ENCODE measurements at regions not wholly inside any gene's neighbourhood (a gene's known extent, or its start where the extent isn't known, plus 50 kb on each side); places are given as distances from the start of the nearest gene placed in this dataset.
"Not testable (repeated sequence)": the region's sequence is repeated elsewhere in the genome, so short reads cannot be mapped to it uniquely, and the experiment has no call there.

- peaks cover 2% of the 10 kb centered on the region for H3K4me1 Mint-ChIP-seq
- no peak overlapping the region for H3K4me3 Mint-ChIP-seq
- no peak overlapping the region for H3K27ac Mint-ChIP-seq
- peaks cover 31% of the 10 kb centered on the region for H3K27me3 Mint-ChIP-seq
- no peaks in the 10 kb centered on the region for H3K36me3 Mint-ChIP-seq (ENCODE audit: low read depth)
- DNase-seq (no peak), ATAC-seq (no peak)
- no peaks in the 10 kb centered on the region for H3K9me3 ChIP-seq (ENCODE audit: control insufficient read depth, low read length, poor library complexity, severe bottlenecking)
These were observed 516.6 kb upstream of the C16orf82 start for GRCh38 chr16:26550111-26550610.

DNA sequence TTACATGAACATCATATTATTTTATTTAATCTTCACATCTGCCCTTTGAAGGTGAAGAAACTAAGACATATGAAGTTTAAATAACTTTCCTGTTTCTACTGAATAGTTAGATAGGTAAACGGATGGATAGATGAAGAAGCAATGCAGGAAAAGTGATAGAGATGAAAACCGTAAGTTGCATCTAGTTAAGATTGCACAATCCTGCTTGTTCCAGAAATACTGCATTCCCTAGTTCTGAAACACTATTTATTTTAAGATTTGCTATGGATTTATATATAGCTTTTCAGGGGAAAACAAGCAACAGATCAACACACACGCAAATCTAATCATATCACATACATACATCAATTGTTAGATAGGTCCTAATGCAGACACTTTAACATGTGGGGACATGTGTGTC is 512.7 kb upstream of the C16orf82 start:
- ATAC-seq (no peak), DNase-seq (no peak)
- Mint-ChIP-seq H3K36me3 (ENCODE audit: low read depth) (no peaks in the 10 kb centered on the region), H3K27me3 (peaks cover 44% of the 10 kb centered on the region), H3K4me1 (peaks cover 2% of the 10 kb centered on the region), H3K4me3 (no peak overlapping the region), H3K27ac (no peak overlapping the region)
- H3K9me3 ChIP-seq (ENCODE audit: control insufficient read depth, low read length, poor library complexity, severe bottlenecking) = no peaks in the 10 kb centered on the region

- H3K4me1 Mint-ChIP-seq = no peaks in the 10 kb centered on the region
- H3K27ac Mint-ChIP-seq = no peak overlapping the region
- H3K27me3 Mint-ChIP-seq = peaks cover 54% of the 10 kb centered on the region
- DNase-seq = no peak
- no peak for ATAC-seq
- no peak overlapping the region for H3K4me3 Mint-ChIP-seq
- H3K9me3 ChIP-seq (ENCODE audit: control insufficient read depth, low read length, poor library complexity, severe bottlenecking) = no peaks in the 10 kb centered on the region
- H3K36me3 Mint-ChIP-seq (ENCODE audit: low read depth) = no peaks in the 10 kb centered on the region
These were observed 505.4 kb upstream of the C16orf82 start for GRCh38 chr16:26561303-26561702.

- Mint-ChIP-seq H3K27ac (no peak overlapping the region), H3K4me1 (no peaks in the 10 kb centered on the region), H3K36me3 (ENCODE audit: low read depth) (no peaks in the 10 kb centered on the region), H3K27me3 (peaks cover 56% of the 10 kb centered on the region), H3K4me3 (no peak overlapping the region)
- DNase-seq (no peak), ATAC-seq (no peak)
- H3K9me3 ChIP-seq (ENCODE audit: control insufficient read depth, low read length, poor library complexity, severe bottlenecking) = no peaks in the 10 kb centered on the region
These were observed 503.7 kb upstream of the C16orf82 start for GRCh38 chr16:26563018-26563417.

DNA sequence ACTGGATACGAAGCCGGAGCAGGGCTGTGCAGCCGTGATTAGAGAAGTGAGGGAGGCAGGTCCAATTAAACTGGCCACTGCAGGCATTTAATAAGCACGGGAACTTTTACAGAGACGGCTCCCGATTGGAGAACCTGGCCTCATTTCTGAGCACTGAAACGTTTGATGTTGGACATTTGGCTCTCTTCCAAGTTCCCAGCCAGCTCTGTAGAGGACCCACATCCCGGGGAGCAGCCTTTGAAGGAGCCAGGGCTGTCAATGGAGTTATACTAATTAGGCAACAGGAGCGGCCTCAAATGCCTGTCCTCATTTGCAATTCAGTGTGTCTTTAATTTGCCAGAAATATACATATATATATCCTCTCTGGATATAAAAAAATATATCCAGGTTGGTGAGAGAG is 499.4 kb upstream of the C16orf82 start:
- peaks cover 26% of the 10 kb centered on the region for H3K27me3 Mint-ChIP-seq
- H3K36me3 Mint-ChIP-seq (ENCODE audit: low read depth) = no peaks in the 10 kb centered on the region
- no peaks in the 10 kb centered on the region for H3K4me1 Mint-ChIP-seq
- no peak overlapping the region for H3K27ac Mint-ChIP-seq
- no peak for DNase-seq
- no peak overlapping the region for H3K4me3 Mint-ChIP-seq
- ATAC-seq = no peak
- no peaks in the 10 kb centered on the region for H3K9me3 ChIP-seq (ENCODE audit: control insufficient read depth, low read length, poor library complexity, severe bottlenecking)

DNA sequence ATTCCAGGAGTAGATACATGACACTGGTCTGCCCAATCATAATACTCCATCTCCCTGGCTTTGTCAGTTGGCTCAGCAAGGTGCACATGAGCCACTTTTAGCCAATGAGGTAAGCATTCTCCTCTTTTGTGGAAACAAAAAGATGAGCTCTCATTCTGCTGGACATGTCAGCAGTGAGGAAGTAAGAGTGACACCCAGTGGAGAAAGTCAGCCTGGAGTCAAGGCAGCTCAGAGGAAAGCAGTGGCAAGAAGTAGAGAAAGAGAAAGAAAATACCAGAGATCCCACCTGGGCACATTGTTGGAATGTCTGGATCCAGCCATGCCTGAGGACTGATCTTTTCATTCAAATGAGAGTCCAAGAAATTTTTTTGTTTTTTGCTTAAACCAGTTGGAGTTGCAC is 496.9 kb upstream of the C16orf82 start:
- ATAC-seq (no peak), DNase-seq (no peak)
- Mint-ChIP-seq H3K27me3 (peaks cover 24% of the 10 kb centered on the region), H3K4me1 (no peaks in the 10 kb centered on the region), H3K36me3 (ENCODE audit: low read depth) (no peaks in the 10 kb centered on the region), H3K27ac (no peak overlapping the region), H3K4me3 (no peak overlapping the region)
- H3K9me3 ChIP-seq (ENCODE audit: control insufficient read depth, low read length, poor library complexity, severe bottlenecking) = no peaks in the 10 kb centered on the region

- no peaks in the 10 kb centered on the region for H3K4me1 Mint-ChIP-seq
- H3K27me3 Mint-ChIP-seq = peaks cover under 1% of the 10 kb centered on the region
- H3K36me3 Mint-ChIP-seq (ENCODE audit: low read depth) = no peaks in the 10 kb centered on the region
- DNase-seq (no peak), ATAC-seq (no peak)
- H3K27ac Mint-ChIP-seq = no peak overlapping the region
- no peak overlapping the region for H3K4me3 Mint-ChIP-seq
- no peaks in the 10 kb centered on the region for H3K9me3 ChIP-seq (ENCODE audit: control insufficient read depth, low read length, poor library complexity, severe bottlenecking)
These were observed 488.0 kb upstream of the C16orf82 start for GRCh38 chr16:26578748-26579147.

DNA sequence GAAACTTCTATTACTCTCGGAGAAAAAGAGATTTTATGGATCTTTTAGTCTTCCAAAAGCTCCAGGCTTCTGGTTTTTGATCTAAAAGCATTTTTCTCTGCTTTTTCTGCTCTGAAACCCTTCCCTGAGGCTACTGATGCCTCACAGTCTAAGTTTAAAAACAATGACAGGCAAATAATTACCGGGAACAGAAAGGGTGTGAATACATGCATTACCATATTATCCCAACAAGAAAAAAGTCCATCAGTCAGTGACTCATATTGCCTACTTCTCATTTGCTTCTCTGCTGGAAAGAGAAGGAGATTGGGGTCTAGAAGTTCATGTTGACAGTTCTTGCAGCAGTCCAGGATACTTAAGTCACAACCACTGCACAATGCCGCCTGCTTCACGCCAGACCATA is 482.9 kb upstream of the C16orf82 start:
- H3K4me3 Mint-ChIP-seq = no peak overlapping the region
- peaks cover 8% of the 10 kb centered on the region for H3K27me3 Mint-ChIP-seq
- DNase-seq = no peak
- H3K36me3 Mint-ChIP-seq (ENCODE audit: low read depth) = peaks cover 2% of the 10 kb centered on the region
- no peak overlapping the region for H3K27ac Mint-ChIP-seq
- no peak for ATAC-seq
- H3K9me3 ChIP-seq (ENCODE audit: control insufficient read depth, low read length, poor library complexity, severe bottlenecking) = no peaks in the 10 kb centered on the region
- no peaks in the 10 kb centered on the region for H3K4me1 Mint-ChIP-seq

GRCh38 chr16:26593700-26594099 is 473.0 kb upstream of the C16orf82 start:
- no peaks in the 10 kb centered on the region for H3K9me3 ChIP-seq (ENCODE audit: control insufficient read depth, low read length, poor library complexity, severe bottlenecking)
- H3K4me1 Mint-ChIP-seq = peaks cover 11% of the 10 kb centered on the region
- no peak overlapping the region for H3K4me3 Mint-ChIP-seq
- no peak overlapping the region for H3K27ac Mint-ChIP-seq
- peaks cover 5% of the 10 kb centered on the region for H3K27me3 Mint-ChIP-seq
- DNase-seq (no peak), ATAC-seq (no peak)
- peaks cover 2% of the 10 kb centered on the region for H3K36me3 Mint-ChIP-seq (ENCODE audit: low read depth)

DNA sequence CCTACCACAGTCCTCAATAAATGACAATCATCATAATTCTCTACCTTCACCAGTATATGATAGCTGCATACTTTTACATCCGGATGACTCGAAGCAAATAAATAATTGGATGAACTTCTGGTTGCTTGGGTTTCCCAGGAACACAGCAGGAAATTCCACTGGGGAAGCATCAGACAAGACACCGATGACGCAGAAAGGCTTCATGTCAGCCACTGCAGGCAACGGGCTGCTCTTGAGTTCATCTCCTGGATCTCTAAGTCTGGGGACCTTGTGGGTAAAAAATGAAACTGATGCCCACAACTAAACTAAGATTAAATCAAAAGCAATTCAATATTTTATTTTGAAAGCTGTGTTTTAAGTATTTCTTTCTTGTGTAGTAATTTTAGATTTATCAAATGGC is 472.1 kb upstream of the C16orf82 start:
- Mint-ChIP-seq H3K36me3 (ENCODE audit: low read depth) (peaks cover 2% of the 10 kb centered on the region), H3K4me3 (no peak overlapping the region), H3K27ac (no peak overlapping the region), H3K27me3 (peaks cover 5% of the 10 kb centered on the region), H3K4me1 (peaks cover 11% of the 10 kb centered on the region)
- ATAC-seq = no peak
- H3K9me3 ChIP-seq (ENCODE audit: control insufficient read depth, low read length, poor library complexity, severe bottlenecking) = no peaks in the 10 kb centered on the region
- no peak for DNase-seq

DNA sequence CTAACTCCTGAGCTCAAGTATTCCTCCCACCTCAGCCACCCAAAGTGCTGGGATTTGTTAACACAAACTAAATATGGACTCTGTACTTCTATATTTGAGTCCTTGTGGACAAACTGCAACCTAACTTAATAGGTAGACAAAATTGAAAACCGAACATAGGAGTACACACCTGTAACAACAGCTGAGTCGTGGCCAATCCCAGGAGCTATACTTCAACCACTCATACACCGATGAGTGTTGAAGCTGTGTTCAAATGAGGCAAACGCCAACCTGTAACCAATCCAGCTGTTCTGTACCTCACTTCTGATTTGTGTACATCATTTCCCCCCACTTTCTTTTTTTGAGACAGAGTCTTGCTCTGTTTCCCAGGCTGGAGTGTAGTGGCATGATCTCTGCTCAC is 471.5 kb upstream of the C16orf82 start:
- H3K4me3 Mint-ChIP-seq = no peak overlapping the region
- no peak for DNase-seq
- peaks cover 2% of the 10 kb centered on the region for H3K36me3 Mint-ChIP-seq (ENCODE audit: low read depth)
- H3K27me3 Mint-ChIP-seq = peaks cover 5% of the 10 kb centered on the region
- peaks cover 11% of the 10 kb centered on the region for H3K4me1 Mint-ChIP-seq
- no peak overlapping the region for H3K27ac Mint-ChIP-seq
- H3K9me3 ChIP-seq (ENCODE audit: control insufficient read depth, low read length, poor library complexity, severe bottlenecking) = no peaks in the 10 kb centered on the region
- ATAC-seq = no peak

DNA sequence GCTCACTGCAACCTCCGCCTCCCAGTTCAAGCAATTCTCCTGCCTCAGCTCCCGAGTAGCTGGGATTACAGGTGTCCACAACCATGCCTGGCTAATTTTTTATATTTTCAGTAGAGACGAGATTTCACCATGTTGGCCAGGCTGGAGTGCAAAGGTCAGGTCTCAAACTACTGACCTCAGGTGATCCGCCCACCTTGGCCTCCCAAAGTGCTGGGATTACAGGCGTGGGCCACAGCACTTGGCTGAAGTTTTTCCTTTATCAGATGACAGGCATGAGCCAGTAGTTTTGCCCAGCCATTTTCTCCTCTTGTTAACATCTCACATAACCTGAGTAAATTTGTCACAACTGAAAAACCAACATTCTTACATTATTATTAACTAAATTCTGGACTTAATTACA is 470.7 kb upstream of the C16orf82 start:
- H3K36me3 Mint-ChIP-seq (ENCODE audit: low read depth); H3K4me3 Mint-ChIP-seq; H3K27ac Mint-ChIP-seq; H3K9me3 ChIP-seq (ENCODE audit: control insufficient read depth, low read length, poor library complexity, severe bottlenecking); ATAC-seq; H3K27me3 Mint-ChIP-seq; DNase-seq: not testable (repeated sequence)
- H3K4me1 Mint-ChIP-seq = peaks cover 11% of the 10 kb centered on the region

- no peaks in the 10 kb centered on the region for H3K27me3 Mint-ChIP-seq
- peak overlapping the region; percentile 71 for H3K27ac Mint-ChIP-seq
- peak overlapping the region; percentile 1 for H3K4me3 Mint-ChIP-seq
- no peaks in the 10 kb centered on the region for H3K9me3 ChIP-seq (ENCODE audit: control insufficient read depth, low read length, poor library complexity, severe bottlenecking)
- H3K36me3 Mint-ChIP-seq (ENCODE audit: low read depth) = no peaks in the 10 kb centered on the region
- H3K4me1 Mint-ChIP-seq = peaks cover 11% of the 10 kb centered on the region
- peak in 1 of 3 donors; percentile 27 for DNase-seq
- peak; percentile 93 for ATAC-seq
These were observed 468.7 kb upstream of the C16orf82 start for GRCh38 chr16:26598061-26598460.

- H3K4me1 Mint-ChIP-seq = peaks cover 14% of the 10 kb centered on the region
These were observed 467.5 kb upstream of the C16orf82 start for GRCh38 chr16:26598998-26599784.

More at GRCh38 chr16:26598998-26599784, 467.5 kb upstream of the C16orf82 start:
- no peak overlapping the region for H3K4me3 Mint-ChIP-seq
- ATAC-seq = no peak
- no peaks in the 10 kb centered on the region for H3K27me3 Mint-ChIP-seq
- DNase-seq = no peak
- no peaks in the 10 kb centered on the region for H3K36me3 Mint-ChIP-seq (ENCODE audit: low read depth)
- peak overlapping the region; percentile 71 for H3K27ac Mint-ChIP-seq
- no peaks in the 10 kb centered on the region for H3K9me3 ChIP-seq (ENCODE audit: control insufficient read depth, low read length, poor library complexity, severe bottlenecking)
